ENCODE measurements at regions not wholly inside any gene's neighbourhood (a gene's known extent, or its start where the extent isn't known, plus 50 kb on each side); places are given as distances from the start of the nearest gene placed in this dataset.

GRCh38 chr4:143025081-143025704, 159.5 kb upstream of the USP38 start:
- DNase-seq (ENCODE audit: low spot score), result no peak
- H3K4me3 ChIP-seq, result no peak overlapping the region
- no peak overlapping the region for H3K27ac ChIP-seq
- TF ChIP-seq CTCF (IDR thresholded peaks at IDR 0.05), result no peak

DNA sequence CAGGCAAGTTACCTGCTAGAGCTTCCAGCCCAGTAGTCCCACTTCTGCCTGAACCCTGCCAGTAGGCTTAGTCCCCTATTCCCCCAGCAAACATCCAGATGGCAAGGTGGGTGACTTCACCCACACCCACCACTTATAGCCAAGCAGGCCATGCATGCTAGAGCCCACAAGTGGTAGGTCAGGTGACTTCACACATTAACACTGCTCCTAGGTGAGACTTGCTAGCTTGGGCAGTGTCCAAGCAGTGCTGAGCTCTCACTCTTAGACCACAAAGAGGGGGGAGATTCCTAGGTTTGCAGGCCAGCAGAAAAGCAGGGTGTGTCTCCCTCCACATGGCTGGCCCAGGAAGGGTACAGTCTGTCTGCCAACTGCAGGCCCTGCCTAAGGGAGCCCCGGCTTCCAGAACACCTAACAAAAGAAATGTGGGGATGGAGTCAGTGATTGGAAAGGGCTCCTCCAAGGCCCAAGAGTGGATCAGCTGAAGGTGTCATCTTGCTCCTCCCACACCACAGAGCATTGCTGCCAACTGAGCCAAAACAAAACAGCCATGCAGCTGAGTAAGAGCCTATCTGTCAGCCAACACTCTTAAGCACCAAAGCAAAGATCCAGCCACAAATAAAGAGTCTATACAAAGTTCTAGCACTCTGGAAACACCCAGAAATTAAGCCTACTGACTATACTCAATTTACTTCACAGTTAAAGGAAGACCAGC, 158.1 kb upstream of the USP38 start:
- DNase-seq (ENCODE audit: low spot score), result no peak
- no peak for TF ChIP-seq CTCF (IDR thresholded peaks at IDR 0.05)
- Histone ChIP-seq H3K4me3 (no peak overlapping the region), H3K27ac (no peak overlapping the region)

DNA sequence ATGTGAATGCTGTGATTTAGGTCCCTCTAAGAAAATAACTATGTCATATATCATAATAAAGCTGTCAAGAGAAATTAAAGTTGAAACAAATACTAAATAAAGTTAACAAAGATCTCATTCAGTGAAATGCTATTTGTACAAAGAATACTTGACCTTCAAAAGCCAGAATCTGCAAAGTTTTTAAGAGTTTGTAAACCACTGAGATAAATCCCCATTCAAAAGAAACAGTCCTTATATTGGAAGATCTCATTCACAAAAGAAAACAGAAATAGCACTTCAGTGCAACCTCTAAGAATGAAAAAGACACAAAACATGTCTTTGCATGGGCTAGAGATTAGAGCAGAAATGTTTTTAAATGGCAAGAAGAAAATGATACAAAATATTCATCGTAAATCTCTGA, 149.1 kb upstream of the USP38 start:
- DNase-seq (ENCODE audit: low spot score), result no peak
- no peak for TF ChIP-seq CTCF (IDR thresholded peaks at IDR 0.05)
- no peak overlapping the region for H3K4me3 ChIP-seq
- no peak overlapping the region for H3K27ac ChIP-seq

GRCh38 chr4:143036443-143036842, 148.3 kb upstream of the USP38 start:
- no peak for DNase-seq (ENCODE audit: low spot score)
- Histone ChIP-seq H3K27ac (no peak overlapping the region), H3K4me3 (no peak overlapping the region)
- no peak for TF ChIP-seq CTCF (IDR thresholded peaks at IDR 0.05)

- H3K27ac ChIP-seq, result no peak overlapping the region
- TF ChIP-seq CTCF (IDR thresholded peaks at IDR 0.05), result no peak
- DNase-seq (ENCODE audit: low spot score), result no peak
- no peak overlapping the region for H3K4me3 ChIP-seq
Measured at GRCh38 chr4:143046454-143046853, 138.3 kb upstream of the USP38 start.

GRCh38 chr4:143046906-143047305, 137.8 kb upstream of the USP38 start:
- no peak for TF ChIP-seq CTCF (IDR thresholded peaks at IDR 0.05)
- Histone ChIP-seq H3K27ac (no peak overlapping the region), H3K4me3 (no peak overlapping the region)
- DNase-seq (ENCODE audit: low spot score), result no peak

GRCh38 chr4:143054971-143055370, 129.7 kb upstream of the USP38 start:
- no peak for TF ChIP-seq CTCF (IDR thresholded peaks at IDR 0.05)
- Histone ChIP-seq H3K4me3 (no peak overlapping the region), H3K27ac (no peak overlapping the region)
- DNase-seq (ENCODE audit: low spot score), result no peak

Measured in coronary artery (tissue), 2 donors.